AG04449 (cell line): ENCODE measurements at regions not wholly inside any gene's neighbourhood (a gene's known extent, or its start where the extent isn't known, plus 50 kb on each side); places are given as distances from the start of the nearest gene placed in this dataset.

Experiments used
- CTCF ChIA-PET: fragments of 350-600 bp; formaldehyde crosslinking; extraction: SDS; loops from one replicate; lab custom pipeline; 2021; ENCODE audit warnings: antibody characterized with exemption; lab: Yijun Ruan, JAX
- POLR2A ChIA-PET: fragments of 400-600, 350-600 bp; formaldehyde crosslinking; extraction: SDS; loops from one replicate; lab custom pipeline; 2020; ENCODE audit warnings: antibody characterized with exemption, inconsistent platforms; lab: Yijun Ruan, JAX
- DNase-seq: peaks from one replicate; pipeline ENCODE4 v3.0.0-alpha.2; 2010; ENCODE audit warnings: low read depth, low spot score
- H3K4me3 ChIP-seq: 2 replicates; pipeline ENCODE4 v1.5.1; 2011; ENCODE audit warnings: low read depth, mild to moderate bottlenecking, control low read depth, low read length
- TF ChIP-seq, protein P1 (sequence below): IDR thresholded peaks from one replicate; pipeline ENCODE4 v1.5.1; 2011; ENCODE audit warnings: mild to moderate bottlenecking, moderate library complexity, low read length, control low read depth, inconsistent platforms; ENCODE audit not compliant: insufficient read depth; ENCODE audit errors: missing control alignments

DNA sequence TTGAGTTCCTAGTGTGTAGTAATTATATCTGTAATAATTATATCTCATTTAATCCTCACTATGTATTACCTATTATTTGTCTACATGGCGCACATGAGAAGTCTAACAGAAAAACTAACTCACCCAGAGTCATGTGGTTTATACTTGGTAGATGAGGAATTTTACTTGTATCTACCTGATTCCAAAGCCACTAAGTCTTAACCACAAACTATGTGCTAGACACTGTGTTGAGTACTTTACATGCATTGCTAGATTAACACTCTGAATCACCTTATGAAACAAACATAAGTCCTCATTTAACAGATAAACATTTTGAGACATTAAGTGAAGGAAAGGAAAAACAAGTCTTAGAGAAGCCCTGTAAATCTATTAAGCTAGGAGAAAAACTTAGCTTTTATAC is 404.8 kb downstream of the TLR4 start:
- TF ChIP-seq, protein P1, sequence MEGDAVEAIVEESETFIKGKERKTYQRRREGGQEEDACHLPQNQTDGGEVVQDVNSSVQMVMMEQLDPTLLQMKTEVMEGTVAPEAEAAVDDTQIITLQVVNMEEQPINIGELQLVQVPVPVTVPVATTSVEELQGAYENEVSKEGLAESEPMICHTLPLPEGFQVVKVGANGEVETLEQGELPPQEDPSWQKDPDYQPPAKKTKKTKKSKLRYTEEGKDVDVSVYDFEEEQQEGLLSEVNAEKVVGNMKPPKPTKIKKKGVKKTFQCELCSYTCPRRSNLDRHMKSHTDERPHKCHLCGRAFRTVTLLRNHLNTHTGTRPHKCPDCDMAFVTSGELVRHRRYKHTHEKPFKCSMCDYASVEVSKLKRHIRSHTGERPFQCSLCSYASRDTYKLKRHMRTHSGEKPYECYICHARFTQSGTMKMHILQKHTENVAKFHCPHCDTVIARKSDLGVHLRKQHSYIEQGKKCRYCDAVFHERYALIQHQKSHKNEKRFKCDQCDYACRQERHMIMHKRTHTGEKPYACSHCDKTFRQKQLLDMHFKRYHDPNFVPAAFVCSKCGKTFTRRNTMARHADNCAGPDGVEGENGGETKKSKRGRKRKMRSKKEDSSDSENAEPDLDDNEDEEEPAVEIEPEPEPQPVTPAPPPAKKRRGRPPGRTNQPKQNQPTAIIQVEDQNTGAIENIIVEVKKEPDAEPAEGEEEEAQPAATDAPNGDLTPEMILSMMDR = no peak
- H3K4me3 ChIP-seq = no peak overlapping the region
- no peak for DNase-seq
- ChIA-PET CTCF (no interaction called here), POLR2A (no interaction called here)

DNA sequence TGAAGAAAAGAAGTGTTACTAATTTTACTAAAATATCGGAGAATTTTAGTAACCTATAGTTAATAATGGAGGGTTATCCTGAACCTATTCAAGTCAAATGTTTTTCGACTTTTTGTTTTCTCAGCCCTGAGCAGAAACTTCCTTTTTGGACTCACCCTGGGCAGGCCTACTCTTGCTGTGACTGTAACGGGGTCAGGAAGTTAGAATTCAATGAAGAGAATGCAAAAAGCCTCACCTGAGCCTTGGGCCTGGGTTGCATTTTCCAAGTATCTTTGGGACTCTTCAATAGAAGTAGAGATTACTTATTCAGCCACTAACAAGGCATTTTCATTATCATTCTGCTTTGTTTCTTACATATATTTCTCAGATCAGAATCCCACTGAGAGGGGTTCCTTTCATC is 405.3 kb downstream of the TLR4 start:
- DNase-seq = no peak
- TF ChIP-seq, protein P1 = no peak
- CTCF ChIA-PET = no interaction called here
- no peak overlapping the region for H3K4me3 ChIP-seq
- POLR2A ChIA-PET = no interaction called here

DNA sequence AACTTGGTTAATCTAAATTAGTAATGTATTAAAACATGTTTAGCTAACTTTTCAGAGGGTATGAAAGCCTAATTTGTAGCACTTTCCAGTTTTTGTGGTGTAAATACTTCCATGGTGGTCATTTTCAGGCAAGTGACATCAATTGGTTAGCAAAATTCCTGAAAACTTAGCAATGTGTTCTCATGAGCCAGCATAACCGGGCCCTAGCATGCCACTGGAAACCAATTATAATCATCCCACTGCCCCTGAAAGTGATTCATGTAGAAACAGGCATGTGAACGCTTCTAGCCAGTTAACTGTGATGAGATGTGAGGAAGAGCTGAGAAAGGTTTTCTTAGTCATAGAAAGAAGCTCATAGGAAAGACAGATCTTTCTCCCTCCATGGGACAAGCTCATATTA is 417.2 kb downstream of the TLR4 start:
- TF ChIP-seq, protein P1 = no peak
- no peak for DNase-seq
- H3K4me3 ChIP-seq = no peak overlapping the region
- CTCF ChIA-PET = no interaction called here
- POLR2A ChIA-PET = no interaction called here

DNA sequence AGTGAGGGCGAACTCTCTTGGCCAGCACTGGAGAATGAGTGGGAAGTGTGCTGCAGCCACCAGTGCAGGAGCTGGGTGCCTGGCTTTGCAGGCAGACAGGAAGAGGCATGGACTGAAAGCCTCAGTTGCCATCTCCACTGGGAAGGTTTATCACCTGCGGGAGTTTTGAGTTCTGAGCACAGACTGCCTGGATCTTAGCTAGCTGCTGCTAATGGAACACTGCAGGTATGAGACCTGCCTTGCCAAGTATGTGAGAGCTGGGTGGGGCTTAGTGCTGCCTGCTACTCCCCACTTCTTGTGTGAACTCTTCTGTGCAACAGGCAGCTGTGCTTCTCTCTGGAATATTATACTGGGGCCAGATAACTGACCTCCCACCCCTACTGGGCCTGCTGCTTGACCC is 424.1 kb downstream of the TLR4 start:
- no peak overlapping the region for H3K4me3 ChIP-seq
- ChIA-PET POLR2A (no interaction called here), CTCF (no interaction called here)
- TF ChIP-seq, protein P1 = no peak
- no peak for DNase-seq

DNA sequence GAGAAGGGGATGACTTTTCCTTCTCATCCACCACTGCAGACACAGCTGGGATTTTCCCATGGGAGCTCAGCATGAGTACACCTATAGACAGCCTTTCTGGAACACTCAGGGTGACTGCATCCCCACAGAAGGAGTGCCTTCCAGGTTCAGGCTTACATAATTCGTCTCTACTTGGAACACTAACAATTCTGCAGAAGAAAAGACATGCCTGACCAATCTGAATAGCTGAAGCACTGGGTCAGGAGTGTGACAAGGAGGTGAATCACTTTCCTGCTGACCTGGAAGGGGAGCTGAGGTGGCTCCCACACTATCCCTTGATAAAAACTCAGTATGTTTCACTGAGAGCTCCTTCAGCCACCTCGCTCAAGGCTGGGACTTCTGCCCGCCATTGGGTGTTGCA is 425.3 kb downstream of the TLR4 start:
- ChIA-PET POLR2A (no interaction called here), CTCF (no interaction called here)
- DNase-seq = no peak
- no peak overlapping the region for H3K4me3 ChIP-seq
- TF ChIP-seq, protein P1 = no peak

DNA sequence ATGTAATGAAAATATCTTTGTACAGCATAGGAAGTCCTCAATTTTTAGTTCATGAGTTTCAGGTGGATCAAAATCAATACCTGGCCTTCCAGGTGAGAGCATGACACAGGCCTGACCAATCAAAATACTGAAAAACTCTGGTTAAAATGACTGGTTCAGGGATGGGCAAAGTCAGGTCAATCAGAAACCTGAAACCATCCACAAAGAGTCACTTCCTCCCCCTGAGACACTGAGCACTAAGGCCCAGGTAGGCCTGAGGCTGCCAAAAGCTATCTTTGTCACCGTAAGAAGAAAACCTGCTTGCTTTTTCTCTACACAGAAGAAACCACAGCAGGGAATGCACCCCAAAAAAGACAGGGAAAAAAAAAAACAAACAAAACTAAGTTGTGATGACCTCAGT is 444.8 kb downstream of the TLR4 start:
- POLR2A ChIA-PET = no interaction called here
- DNase-seq = no peak
- CTCF ChIA-PET = no interaction called here
- TF ChIP-seq, protein P1 = no peak
- no peak overlapping the region for H3K4me3 ChIP-seq
